Left ventricle myocardium superior (tissue), 1 donor: ENCODE measurements at regions not wholly inside any gene's neighbourhood (a gene's known extent, or its start where the extent isn't known, plus 50 kb on each side); places are given as distances from the start of the nearest gene placed in this dataset.

Source experiments
- ATAC-seq: fragments of 200-7000 bp; cut with Tn5 transposase; one replicate; pipeline ENCODE4 v1.9.1; 2020; ENCODE audit warnings: mild to moderate bottlenecking, moderate library complexity
- DNase-seq: peaks from one replicate; pipeline ENCODE4 v3.0.0-alpha.2; 2020
- intact Hi-C: fragments of 100-400 bp; cut with micrococcal nuclease; formaldehyde crosslinking; loops from one replicate; pipeline ENCODE4 v1.11.0; 2022
- donor health status: DM: no; HTN: yes; CAD: no; lungs with severe emphysema.

DNA sequence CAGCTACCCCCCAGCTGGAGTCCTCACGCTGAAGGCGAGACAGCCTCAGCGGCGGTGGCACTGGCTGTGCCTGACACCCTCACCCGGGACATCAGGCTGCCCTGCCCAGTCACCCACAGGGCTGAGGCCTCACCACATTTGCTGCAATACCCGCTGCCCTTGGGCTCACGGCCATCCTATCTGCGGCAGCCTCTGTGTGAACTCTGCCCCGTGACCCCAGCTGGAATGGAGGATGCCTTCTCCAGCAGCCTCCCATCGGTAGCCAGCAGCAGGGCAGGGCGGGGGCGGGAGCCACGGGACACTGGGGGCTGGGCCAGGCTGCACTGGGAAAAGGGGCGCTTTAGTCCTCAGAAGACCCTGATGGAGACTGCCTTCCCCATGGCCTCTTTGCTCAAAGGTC is 112.4 kb upstream of the ZBTB40 start:
- intact Hi-C loops: no loop called here
- DNase-seq: no peak
- ATAC-seq: no peak

DNA sequence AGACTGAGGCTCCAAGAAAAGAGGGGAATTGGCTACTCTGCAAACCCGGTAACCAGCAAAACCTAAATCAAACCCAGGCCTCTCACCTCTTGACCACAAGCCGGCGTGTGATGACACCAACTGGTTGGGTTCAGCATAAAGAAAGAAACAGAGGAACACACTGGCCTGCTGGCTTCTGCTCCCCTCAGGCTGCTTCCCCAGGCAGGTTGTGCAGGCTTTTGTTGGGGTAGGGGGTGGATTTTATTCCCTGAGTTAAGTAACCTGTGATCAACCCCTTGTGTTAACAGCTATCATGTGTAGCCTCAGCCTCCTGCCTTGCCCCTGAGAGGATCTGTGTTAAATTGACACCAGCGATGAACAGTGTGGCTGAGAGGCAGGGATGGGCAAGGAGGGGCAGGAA is 111.6 kb upstream of the ZBTB40 start:
- DNase-seq (no peak), ATAC-seq (no peak)
- intact Hi-C loops: no loop called here

- intact Hi-C loops: no loop called here
- ATAC-seq (no peak), DNase-seq (no peak)
These were observed 110.8 kb upstream of the ZBTB40 start for GRCh38 chr1:22340873-22341272.

GRCh38 chr1:22341791-22342605 is 109.7 kb upstream of the ZBTB40 start:
- ATAC-seq (no peak), DNase-seq (no peak)
- intact Hi-C loops: no loop called here

DNA sequence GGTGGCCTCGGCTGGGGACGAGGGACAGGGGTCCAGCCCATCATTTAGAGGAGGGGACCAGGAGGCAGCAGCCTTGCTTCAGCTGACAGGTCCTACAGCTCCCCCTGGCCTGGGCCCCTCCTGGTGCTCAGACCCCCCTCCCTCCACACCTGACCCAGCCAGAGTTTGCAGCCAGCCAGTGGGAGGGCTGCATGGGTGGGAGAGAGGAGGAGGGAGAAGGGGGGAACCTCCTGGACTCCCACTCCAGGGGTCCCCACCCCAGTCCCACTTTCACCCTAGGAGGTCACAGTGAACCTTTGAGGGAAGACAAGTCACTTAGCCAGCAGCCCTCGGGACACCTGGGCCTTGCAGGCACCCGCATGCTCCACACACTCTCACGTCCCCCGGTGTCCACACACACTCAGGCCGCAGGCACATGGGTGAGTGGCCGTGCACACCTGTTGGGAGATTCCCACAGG is 108.9 kb upstream of the ZBTB40 start:
- ATAC-seq (no peak), DNase-seq (no peak)
- intact Hi-C loops: no loop called here

DNA sequence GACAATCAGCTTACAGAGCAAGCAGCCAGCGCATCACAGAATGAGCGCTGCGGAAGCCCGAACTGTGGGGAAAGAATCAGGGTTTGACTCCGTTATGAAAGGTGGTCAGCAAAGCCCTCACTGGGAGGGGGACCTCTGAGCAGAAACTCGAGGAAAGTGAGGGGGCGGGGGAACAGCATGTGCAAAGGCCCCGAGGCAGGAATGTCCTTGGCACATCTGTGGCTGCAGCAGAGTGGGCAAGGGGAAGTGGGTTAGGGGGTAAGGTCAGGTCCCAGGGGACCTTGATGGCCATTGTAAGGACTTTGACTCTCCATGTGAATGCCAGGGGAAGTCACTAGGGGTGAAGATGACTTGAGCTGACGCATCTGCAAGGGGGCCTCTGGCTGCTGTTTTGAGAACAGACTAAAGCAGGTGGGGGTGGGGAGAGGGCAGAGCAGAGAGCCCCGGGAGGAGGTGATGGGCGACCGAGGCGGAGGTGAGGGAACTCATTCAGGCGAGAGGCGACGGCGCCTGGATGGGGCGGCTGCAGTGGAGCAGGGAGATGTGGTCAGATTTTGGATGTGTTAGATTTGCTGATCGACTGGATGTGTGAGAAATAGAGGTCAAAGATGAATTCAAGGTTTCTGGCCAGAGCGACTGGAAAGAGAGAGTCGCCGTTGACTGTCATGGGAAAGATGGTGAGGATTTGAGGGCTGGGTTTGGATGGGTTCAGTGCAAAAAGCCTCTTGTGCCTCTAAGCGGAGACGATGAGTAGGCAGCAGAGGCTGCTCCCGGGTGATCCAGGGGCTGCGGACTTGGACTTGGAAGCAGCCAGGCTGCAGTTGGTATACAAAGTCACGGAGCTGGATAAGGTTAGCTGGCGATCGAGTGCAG is 108.0 kb upstream of the ZBTB40 start:
- intact Hi-C loops: no loop called here
- DNase-seq (no peak), ATAC-seq (no peak)

GRCh38 chr1:22344329-22344630 is 107.4 kb upstream of the ZBTB40 start:
- ATAC-seq (no peak), DNase-seq (no peak)
- intact Hi-C loops: no loop called here

DNA sequence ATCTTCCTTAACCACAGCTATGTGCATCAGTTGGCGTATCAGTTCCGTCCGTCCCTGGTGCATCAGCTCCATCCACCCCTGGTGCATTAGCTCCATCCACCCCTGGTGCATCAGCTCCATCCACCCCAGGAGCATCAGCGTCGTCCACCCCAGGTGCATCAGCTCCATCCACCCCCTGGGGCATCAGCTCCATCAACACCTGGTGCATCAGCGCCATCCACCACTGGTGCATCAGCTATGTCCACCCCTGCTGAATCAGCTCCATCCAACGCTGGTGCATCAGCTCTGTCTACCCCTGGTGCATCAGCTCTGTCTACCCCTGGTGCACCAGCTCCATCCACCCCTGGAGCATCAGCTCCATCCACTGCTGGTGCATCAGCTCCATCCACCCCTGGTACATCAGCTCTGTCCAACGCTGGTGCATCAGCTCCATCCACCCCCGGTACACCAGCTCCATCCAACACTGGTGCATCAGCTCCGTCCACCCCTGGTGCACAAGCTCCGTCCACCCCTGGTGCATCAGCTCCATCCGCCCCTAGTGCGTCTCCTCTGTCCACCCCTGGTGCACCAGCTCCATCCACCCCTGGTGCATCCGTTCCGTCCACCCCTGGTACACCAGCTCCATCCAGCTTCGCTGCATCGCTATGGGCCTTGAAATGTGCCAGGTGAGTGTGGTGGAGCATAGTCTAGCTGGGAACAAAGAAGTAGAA is 106.6 kb upstream of the ZBTB40 start:
- intact Hi-C loops: no loop called here
- no peak for ATAC-seq
- DNase-seq: no peak

DNA sequence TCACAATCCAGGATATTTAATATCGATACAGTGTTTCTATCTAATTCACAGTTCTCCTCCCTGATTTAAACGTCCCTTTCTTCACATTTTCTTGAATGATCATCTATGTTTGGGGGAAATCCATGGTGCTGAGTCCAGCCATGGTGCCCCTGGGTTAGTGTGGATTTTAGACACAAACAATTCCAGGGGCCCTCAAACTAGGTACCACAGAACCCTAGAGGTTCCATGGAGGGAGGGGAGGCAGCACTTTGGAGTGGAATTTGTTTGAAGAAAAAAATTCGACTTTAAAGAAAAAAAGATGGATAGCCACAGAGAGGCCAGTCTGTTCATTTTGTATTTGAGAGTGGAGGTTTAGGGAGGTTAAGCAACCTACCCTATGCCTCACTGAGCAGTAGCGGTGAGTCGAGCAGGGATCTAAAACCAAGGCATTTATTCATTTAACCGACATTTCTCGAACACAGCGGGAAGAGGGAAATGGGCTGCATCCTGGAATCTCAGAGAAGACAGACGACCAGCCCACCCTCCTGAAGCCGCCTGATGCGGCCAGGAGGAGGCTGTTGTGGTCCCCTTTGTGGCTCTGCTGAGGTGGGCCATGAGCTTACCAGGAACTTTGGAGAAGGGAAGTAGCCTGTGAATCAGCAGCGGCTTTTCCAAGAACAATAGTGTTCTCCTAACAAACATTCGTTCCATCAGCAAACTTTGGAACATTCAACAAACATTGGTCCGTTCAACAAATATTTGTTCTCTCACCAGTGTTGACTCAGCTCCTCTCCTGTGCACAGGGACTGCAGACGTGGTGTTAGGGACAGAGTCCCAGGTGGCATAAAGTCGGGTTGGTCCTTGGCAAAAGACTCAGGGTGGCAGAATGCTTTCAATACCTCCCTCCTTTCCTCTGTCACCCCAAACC is 103.5 kb upstream of the ZBTB40 start:
- ATAC-seq (no peak), DNase-seq (no peak)
- intact Hi-C loops: no loop called here

- no peak for ATAC-seq
- no peak for DNase-seq
- intact Hi-C loops: no loop called here
These were observed 102.1 kb upstream of the ZBTB40 start for GRCh38 chr1:22349362-22350043.

DNA sequence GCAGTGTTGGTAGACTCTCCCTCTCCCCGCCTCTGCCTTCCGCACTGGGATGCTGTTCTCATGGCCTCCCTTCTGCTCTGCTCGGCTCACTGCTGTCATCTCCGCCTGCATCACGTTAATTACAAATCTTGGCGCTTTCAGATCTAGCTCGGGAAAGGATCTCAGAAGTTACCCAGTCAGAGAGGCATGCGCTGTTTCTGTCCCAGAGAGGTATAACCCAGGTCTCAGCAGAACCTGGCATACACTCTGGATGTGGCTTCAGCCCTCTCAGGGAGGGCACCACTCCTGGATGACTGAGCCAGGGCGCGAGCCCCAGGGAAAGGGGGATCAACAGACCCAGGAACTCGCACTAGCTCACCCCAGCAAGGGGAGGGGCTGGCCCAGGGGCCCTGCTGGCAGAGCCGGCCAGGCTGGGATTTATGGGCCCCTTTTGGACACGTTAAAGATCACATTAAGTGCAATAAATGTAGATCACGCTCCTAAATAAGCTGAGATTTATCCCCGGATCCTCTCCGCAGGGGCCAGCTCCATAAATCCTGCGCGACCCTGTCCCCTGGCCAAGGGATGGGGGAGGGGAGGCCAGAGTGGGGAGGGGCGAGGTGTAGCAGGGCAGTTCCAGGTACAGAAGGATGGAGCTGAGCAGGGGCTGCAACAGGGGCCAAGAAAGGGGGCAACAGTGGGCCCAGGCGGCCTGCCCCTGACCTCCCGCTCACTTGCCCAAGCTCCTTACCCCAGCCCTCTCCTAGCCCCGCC is 101.3 kb upstream of the ZBTB40 start:
- DNase-seq (no peak), ATAC-seq (no peak)
- intact Hi-C loops: no loop called here

DNA sequence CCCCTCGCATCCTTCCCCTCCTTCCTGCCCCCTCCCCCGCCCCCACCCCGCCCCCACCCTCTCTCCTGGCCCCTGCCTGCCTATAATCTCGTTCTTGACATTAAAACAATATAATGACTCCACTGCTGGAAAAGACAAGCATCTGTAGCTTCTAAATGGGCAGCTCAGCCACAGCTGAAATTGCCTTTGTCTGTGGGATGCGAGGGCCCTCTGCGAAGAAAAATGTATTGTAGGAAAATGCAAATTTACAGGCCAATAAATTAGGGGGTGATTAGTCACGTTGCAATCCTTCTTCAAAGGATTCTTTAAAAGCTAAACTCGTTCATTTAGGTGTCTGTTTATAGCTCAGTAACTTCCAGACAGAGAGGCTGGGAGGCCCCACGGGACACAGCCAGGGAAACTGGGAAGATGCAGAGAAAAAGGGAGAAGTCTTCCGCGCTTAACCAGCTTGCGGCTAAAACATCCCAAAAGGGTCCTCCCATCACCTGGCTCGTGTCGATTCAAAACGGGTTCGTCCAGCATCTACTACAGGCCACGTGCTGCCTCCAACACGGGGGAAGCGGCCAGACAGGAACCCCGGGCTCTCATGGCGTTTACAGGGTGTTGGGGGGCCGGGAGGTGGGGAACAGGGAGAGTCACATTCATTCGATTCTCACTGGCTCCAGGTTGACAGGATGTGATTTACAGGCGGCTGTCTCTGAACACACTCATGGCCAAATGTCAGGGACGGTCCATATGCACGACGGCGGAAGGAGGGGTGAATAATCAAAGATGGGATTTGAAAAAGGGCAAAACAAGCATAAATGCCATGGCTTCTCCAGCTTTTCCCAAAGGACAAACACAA is 100.5 kb upstream of the ZBTB40 start:
- intact Hi-C loops: no loop called here
- ATAC-seq (no peak), DNase-seq (no peak)

DNA sequence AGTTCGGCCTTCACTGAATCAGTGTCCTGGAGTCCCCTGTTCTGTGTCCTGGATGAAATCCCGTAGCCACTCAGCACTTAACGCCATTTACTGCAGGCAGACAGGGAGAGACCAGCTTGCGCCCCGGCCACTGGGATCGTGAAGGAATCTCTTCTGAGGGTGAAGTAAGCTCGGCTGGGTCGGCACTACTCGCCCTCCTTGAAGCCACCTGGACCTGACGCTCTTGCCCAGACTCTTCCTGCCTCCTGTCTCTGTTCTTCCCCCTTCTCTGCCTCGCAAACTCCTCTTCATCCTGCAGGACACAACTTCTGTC is 99.9 kb upstream of the ZBTB40 start:
- intact Hi-C loops: no loop called here
- no peak for ATAC-seq
- no peak for DNase-seq

- intact Hi-C loops: no loop called here
- no peak for ATAC-seq
- no peak for DNase-seq
These were observed 99.3 kb upstream of the ZBTB40 start for GRCh38 chr1:22352355-22352754.

GRCh38 chr1:22352896-22353295 is 98.8 kb upstream of the ZBTB40 start:
- ATAC-seq (no peak), DNase-seq (no peak)
- intact Hi-C loops: no loop called here

DNA sequence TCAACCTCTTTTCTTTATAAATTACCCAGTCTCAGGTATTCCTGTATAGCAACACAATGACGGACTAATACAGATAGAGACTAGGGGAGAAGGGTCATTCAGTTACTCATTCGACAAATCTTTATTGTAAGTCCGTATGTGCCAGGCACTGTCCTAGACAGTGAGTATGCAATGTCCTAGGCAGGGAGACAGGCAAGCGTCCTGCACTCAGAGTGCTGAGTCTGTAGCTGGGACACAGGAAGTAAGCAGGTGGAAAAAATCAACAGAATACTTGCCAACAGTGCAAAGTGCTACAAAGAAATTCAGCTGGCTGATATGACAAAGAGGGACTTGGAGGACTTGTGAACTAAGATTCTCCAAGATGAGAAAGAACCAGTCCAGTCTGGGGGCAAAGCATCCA is 92.2 kb upstream of the ZBTB40 start:
- intact Hi-C loops: no loop called here
- no peak for DNase-seq
- ATAC-seq: no peak
